Caco-2 (cell line): ENCODE measurements at regions not wholly inside any gene's neighbourhood (a gene's known extent, or its start where the extent isn't known, plus 50 kb on each side); places are given as distances from the start of the nearest gene placed in this dataset.

ENCODE experiments used
- BruUV-seq: library from RNA; stranded (reverse); fragments of 400-500 nt; replicated peaks from 2 replicates; lab custom pipeline; 2021; lab: Mats Ljungman, UMichigan
- CTCF ChIA-PET: fragments of 300-600 bp; sonication (Branson Sonifier 250); formaldehyde crosslinking; loops from one replicate; lab custom pipeline; 2022; ENCODE audit warnings: antibody characterized with exemption; lab: Charles Lee
- POLR2A ChIA-PET: fragments of 300-600 bp; sonication (Branson Sonifier 250); formaldehyde crosslinking; loops from one replicate; lab custom pipeline; 2022; ENCODE audit warnings: antibody characterized with exemption; lab: Charles Lee
- DNase-seq, 2 experiments: peaks; one replicate each; pipeline versions ENCODE4 v3.0.0 to v3.0.0-alpha.2; 2020 to 2022
- H3K27me3 ChIP-seq: replicated peaks from 2 replicates; pipeline ENCODE4 v1.6.0; 2011; ENCODE audit warnings: low read length; ENCODE audit not compliant: control insufficient read depth, insufficient read depth
- H3K36me3 ChIP-seq: 2 replicates; pipeline ENCODE4 v1.5.1; 2011; ENCODE audit warnings: low read length; ENCODE audit not compliant: control insufficient read depth, insufficient read depth
- H3K4me1 ChIP-seq: fragments of 250-450 bp; sonication (Bioruptor Pico); 2 replicates; pipeline ENCODE4 v1.5.1; 2020; ENCODE audit warnings: mild to moderate bottlenecking
- H3K4me3 ChIP-seq: 2 replicates; pipeline ENCODE4 v1.5.1; 2011; ENCODE audit warnings: low read depth, mild to moderate bottlenecking, control low read depth, low read length
- H3K9me3 ChIP-seq: fragments of 250-450 bp; sonication (Bioruptor Pico); 2 replicates; pipeline ENCODE4 v1.5.1; 2020; ENCODE audit warnings: mild to moderate bottlenecking, moderate library complexity
- H3K27ac Mint-ChIP-seq: one replicate; pipeline ENCODE4 v1.8.0; 2022; ENCODE audit warnings: mixed read lengths; ENCODE audit not compliant: unreplicated experiment
- H3K27me3 Mint-ChIP-seq: one replicate; pipeline ENCODE4 v1.8.0; 2022; ENCODE audit warnings: mixed read lengths; ENCODE audit not compliant: insufficient read depth, unreplicated experiment
- H3K36me3 Mint-ChIP-seq: one replicate; pipeline ENCODE4 v1.8.0; 2022; ENCODE audit warnings: mild to moderate bottlenecking, mixed read lengths; ENCODE audit not compliant: insufficient read depth, unreplicated experiment
- H3K4me1 Mint-ChIP-seq: one replicate; pipeline ENCODE4 v1.8.0; 2022; ENCODE audit warnings: low read depth, mixed read lengths; ENCODE audit not compliant: unreplicated experiment
- H3K4me3 Mint-ChIP-seq: one replicate; pipeline ENCODE4 v1.8.0; 2022; ENCODE audit warnings: mild to moderate bottlenecking, moderate library complexity, mixed read lengths; ENCODE audit not compliant: unreplicated experiment
- H3K9me3 Mint-ChIP-seq: one replicate; pipeline ENCODE4 v1.8.0; 2022; ENCODE audit warnings: mixed read lengths; ENCODE audit not compliant: unreplicated experiment
- CTCF ChIP-seq, 2 experiments: fragments of 200-600 bp in 1 of 2; IDR thresholded peaks; 1 replicate in 1 of 2; 2 replicates in 1 of 2; pipeline versions ENCODE4 v1.5.1 to v1.8.0; 2011 to 2022; ENCODE audit warnings: antibody characterized with exemption in 1 of 2, control low read depth in 1 of 2, inconsistent platforms in 1 of 2, low read depth in 1 of 2, low read length in 1 of 2, mild to moderate bottlenecking in 1 of 2, moderate library complexity in 1 of 2; ENCODE audit not compliant: insufficient read depth in 1 of 2, severe bottlenecking in 1 of 2, unreplicated experiment in 1 of 2
- intact Hi-C: fragments of 100-400 bp; cut with micrococcal nuclease; formaldehyde crosslinking; loops from one replicate; pipeline ENCODE4 v1.10.0; 2022; ENCODE audit not compliant: unreplicated experiment

GRCh38 chr13:105921711-105922110 is 613.8 kb downstream of the EFNB2 start:
- Mint-ChIP-seq H3K36me3 (no peaks in the 10 kb centered on the region), H3K4me3 (no peak overlapping the region), H3K9me3 (peaks cover 12% of the 10 kb centered on the region), H3K4me1 (peaks cover 22% of the 10 kb centered on the region), H3K27ac (no peak overlapping the region), H3K27me3 (no peaks in the 10 kb centered on the region)
- TF ChIP-seq CTCF (IDR thresholded peaks at IDR 0.05; ENCODE audit: insufficient read depth in 1 of 2, low read depth in 1 of 2, low read length in 1 of 2, severe bottlenecking in 1 of 2, unreplicated experiment in 1 of 2): no peak
- H3K27me3 ChIP-seq: no peaks in the 10 kb centered on the region
- H3K9me3 ChIP-seq: no peaks in the 10 kb centered on the region
- no peak for DNase-seq
- peaks cover 27% of the 10 kb centered on the region for H3K4me1 ChIP-seq
- BruUV-seq: no TSS peak
- CTCF ChIA-PET: no interaction called here
- POLR2A ChIA-PET: no interaction called here
- H3K36me3 ChIP-seq: no peaks in the 10 kb centered on the region
- H3K4me3 ChIP-seq: no peak overlapping the region
- intact Hi-C loops: no loop called here

DNA sequence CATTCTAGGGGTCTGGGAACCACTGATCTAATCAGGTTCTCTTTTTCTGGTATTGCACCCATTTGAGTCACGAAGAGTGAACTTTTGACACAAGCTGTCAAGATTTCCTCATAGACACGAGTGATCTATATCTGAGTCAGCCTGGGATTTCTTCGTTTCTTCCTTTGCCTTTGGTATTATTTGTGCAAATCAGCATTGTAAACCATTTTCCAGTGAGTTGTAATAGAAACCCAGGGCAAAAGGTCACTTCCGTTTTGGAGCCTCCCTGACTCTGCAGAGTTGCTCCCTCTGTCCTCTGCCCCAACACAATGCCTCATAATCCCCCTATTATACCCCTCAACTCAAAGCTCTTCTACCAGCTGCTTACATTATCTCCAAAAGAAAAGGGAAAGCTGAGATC is 615.1 kb downstream of the EFNB2 start:
- BruUV-seq: no TSS peak
- no peak for TF ChIP-seq CTCF (IDR thresholded peaks at IDR 0.05; ENCODE audit: insufficient read depth in 1 of 2, low read depth in 1 of 2, low read length in 1 of 2, severe bottlenecking in 1 of 2, unreplicated experiment in 1 of 2)
- H3K36me3 ChIP-seq: no peaks in the 10 kb centered on the region
- no peaks in the 10 kb centered on the region for H3K27me3 ChIP-seq
- peaks cover 16% of the 10 kb centered on the region for H3K4me1 Mint-ChIP-seq
- H3K4me3 ChIP-seq: no peak overlapping the region
- peaks cover 12% of the 10 kb centered on the region for H3K9me3 Mint-ChIP-seq
- DNase-seq: no peak
- no peaks in the 10 kb centered on the region for H3K36me3 Mint-ChIP-seq
- no peaks in the 10 kb centered on the region for H3K9me3 ChIP-seq
- intact Hi-C loops: no loop called here
- no peak overlapping the region for H3K27ac Mint-ChIP-seq
- H3K4me1 ChIP-seq: peaks cover 27% of the 10 kb centered on the region
- ChIA-PET CTCF (no interaction called here), POLR2A (no interaction called here)
- no peaks in the 10 kb centered on the region for H3K27me3 Mint-ChIP-seq
- peak overlapping the region; percentile 25 for H3K4me3 Mint-ChIP-seq

- Mint-ChIP-seq H3K4me3 (peak overlapping the region; percentile 77), H3K4me1 (peaks cover 16% of the 10 kb centered on the region), H3K27ac (peak overlapping the region; percentile 86), H3K9me3 (peaks cover 12% of the 10 kb centered on the region), H3K36me3 (no peaks in the 10 kb centered on the region), H3K27me3 (no peaks in the 10 kb centered on the region)
- no peak for TF ChIP-seq CTCF (IDR thresholded peaks at IDR 0.05; ENCODE audit: insufficient read depth in 1 of 2, low read depth in 1 of 2, low read length in 1 of 2, severe bottlenecking in 1 of 2, unreplicated experiment in 1 of 2)
- ChIA-PET CTCF (no interaction called here), POLR2A (no interaction called here)
- peak; percentile 80 to 89 for DNase-seq
- Histone ChIP-seq H3K36me3 (no peaks in the 10 kb centered on the region), H3K4me1 (peaks cover 27% of the 10 kb centered on the region), H3K27me3 (no peaks in the 10 kb centered on the region), H3K4me3 (peak overlapping the region; percentile 27), H3K9me3 (no peaks in the 10 kb centered on the region)
- intact Hi-C loops: loop anchor here (1.0 to 2.0 kb wide), 2 partner anchors 50 to 60 kb away; no protein-coding TSS in a partner anchor
- TSS peak; percentile 62 for BruUV-seq
These were observed 616.4 kb downstream of the EFNB2 start for GRCh38 chr13:105918842-105919741.
